HG03378 (cell line): ENCODE measurements at regions not wholly inside any gene's neighbourhood (a gene's known extent, or its start where the extent isn't known, plus 50 kb on each side); places are given as distances from the start of the nearest gene placed in this dataset.

Experiments used
- ATAC-seq: cut with Tn5 transposase; IDR thresholded peaks from one replicate; pipeline ENCODE4 v1.9.1; 2021; ENCODE audit warnings: mild to moderate bottlenecking, moderate library complexity; ENCODE audit not compliant: unreplicated experiment

DNA sequence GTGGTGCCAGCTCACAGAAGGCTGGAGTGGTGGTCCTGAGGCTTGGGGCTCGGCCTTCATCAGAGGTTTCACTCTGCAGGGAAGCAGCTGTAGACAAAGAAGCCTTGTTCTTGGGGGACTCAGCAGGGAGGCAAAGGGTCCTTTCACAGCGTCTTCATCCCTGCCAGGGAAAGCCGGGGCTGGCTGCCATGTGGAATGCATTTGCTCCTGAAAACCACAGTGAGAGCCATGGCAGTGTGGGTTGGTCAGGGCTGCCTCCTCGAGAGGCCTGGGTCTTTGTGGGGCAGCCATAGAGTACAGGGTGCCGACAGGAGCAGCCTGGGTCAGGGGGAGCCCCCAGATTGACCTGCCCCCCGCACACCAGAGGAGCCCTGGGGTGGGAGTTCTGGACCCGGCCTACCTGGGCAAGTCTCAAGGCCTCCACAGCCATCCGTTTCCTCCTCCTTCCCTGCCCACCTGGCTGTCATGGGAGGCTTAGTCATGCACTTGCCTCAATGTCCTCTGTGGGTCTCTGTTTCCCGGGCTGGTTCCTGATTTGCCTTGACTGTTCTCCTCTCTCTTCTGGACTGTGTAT, 144.0 kb downstream of the CDC5L start:
- ATAC-seq, result no peak

DNA sequence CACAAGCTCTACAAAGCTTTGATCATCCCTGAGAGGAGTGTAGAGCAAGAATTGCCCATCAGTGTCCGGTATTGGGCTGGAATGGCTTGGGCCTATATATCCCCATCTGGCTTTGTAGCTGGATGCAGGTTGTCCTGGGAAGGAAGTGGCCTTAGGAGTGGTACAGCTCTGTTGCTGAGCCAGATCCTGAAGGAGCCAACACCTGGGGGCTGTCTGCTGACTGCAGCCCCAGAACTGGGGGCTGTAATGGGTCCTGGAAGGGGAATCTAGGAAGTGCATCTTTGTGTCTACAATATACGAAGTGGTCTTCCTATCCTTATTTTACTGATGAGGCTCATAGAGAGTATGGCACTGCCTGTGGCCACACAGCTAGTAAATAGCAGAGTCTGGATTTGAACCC, 145.9 kb downstream of the CDC5L start:
- ATAC-seq, result no peak

DNA sequence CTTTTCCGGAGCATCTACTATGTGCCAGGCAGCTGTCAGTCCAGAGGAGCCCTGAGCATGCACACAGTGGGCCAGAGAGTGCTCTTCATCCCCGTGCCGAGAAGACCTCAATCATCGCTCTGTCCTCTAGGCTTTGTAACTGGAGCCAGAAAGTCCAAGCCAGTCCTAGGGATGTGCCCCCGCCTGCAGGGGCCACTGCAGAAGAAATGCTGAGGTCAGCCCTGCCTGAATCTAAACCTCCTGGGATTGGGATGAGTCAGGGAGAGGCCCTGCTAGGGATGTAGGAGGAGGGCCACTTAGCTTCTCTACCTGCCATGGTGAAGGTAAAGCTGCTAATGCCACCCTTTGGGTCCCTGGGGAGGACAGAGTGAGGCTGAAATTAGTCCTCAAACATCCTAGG, 146.8 kb downstream of the CDC5L start:
- no peak for ATAC-seq

DNA sequence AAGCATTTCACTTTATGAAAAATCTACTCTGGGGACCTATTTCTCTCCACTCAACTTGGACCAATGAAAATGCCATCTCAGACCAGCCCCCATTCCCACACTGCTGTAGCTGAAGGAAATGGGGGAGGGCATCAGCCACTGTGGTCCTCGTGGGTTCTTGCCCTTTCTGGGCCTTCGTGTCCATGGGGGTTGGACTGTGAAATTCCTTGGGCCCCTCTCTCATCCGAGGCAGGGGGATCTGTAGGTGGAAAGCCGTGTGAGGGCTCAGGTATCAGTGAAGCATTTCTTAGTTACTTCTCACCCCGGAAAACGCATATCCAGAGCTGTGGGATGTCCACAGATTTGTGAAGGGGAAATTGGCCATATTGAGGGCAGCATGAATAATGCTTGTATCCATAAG, 147.9 kb downstream of the CDC5L start:
- ATAC-seq, result no peak

DNA sequence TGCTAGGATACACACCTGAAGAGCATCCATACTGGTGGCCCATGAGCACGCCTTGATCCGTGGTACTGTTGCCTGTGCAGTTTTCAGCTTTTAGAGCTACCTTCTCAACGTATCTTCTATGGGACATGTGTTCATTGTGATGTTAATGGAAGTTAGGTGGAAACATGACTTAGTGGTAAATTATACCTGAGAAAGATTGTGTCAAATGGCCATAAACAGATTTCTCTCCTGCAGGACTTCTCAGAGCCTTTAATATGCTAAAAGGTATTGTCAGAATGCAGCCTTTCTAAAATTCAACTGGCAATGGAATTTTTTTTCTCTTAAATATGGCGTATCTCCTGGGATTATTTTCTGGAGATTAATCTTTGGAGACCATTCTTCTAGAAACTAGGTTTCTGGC, 148.5 kb downstream of the CDC5L start:
- ATAC-seq, result no peak

DNA sequence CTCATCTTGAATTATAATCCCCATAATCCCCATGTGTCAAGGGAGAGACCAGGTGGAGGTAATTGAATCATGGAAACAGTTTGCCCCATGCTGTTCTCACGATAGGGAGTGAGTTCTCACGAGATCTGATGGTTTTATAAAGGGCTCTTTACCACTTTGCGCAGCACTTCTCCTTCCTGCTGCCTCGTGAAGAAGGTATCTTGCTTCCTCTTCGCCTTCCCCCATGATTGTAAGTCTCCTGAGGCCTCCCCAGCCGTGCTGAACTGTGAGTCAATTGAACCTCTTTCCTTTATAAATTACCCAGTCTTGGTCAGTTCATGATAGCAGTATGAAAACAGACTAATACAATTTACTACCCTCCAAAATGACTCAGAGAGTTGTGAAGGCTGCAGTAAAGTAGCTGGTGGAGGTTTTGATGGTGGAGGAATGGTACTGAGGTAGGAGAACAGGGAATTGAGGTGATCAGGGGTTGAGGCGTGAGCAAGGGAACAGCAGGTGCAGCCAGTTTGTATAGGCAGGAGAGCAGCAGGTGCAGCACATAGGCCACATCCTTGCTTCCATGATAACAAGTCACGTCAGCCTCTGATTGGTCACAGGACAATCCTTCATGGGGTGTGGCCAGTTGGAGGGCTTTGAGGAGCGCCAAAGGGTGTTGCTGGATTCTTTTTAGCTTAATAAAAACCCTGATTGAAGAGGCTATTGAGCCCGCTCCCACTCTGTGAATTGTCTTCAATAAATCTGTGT, 150.0 kb downstream of the CDC5L start:
- ATAC-seq, result no peak

DNA sequence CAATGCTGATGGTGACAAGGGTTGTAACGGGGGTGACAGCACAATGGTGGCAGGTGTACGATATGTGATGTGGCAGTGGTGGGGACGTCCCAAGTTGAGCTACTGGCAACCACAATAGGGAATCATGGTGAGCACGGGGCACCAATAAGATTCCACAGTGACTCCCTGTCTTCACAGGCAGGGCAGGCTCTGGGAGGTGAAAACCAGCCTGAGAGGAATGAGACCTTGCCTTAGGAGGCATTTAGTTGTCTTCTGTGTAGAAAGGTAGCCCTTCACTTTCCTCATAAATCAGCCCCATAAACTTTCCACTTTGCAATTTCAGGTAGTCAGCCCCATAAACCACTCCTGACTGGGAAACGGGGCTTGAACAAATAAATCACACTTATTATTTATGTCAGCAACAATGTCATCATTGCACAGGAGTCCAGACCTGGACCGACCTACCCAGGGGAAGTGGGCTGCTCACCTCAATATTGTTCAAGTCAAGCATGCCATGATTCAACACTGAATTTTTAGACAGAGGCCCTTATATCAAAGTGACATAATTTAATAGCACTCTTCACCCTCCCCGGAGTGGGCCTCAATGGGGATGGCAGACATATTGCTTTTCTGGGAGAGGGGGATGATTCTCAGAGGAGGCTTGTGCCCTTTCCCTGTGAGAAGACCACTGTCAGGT, 150.8 kb downstream of the CDC5L start:
- no peak for ATAC-seq

DNA sequence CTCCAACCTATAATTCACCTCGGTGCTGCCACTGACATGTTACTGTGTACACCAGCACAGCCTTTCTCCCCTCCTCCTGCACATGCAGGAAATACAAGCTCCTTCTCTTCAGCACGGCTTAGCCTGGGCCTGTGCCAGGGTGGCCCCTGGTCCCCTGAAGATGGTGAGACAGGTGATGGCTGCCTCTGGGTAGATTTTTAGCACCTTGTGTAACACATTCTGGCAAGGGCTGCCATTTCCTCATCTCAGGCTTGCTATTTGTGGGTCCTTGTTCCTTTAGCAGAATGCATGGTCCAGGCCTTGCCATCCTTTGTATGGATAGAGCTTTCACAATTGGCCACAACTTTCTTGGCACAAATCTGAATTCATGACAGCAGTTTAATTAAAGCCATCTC, 151.3 kb downstream of the CDC5L start:
- no peak for ATAC-seq

DNA sequence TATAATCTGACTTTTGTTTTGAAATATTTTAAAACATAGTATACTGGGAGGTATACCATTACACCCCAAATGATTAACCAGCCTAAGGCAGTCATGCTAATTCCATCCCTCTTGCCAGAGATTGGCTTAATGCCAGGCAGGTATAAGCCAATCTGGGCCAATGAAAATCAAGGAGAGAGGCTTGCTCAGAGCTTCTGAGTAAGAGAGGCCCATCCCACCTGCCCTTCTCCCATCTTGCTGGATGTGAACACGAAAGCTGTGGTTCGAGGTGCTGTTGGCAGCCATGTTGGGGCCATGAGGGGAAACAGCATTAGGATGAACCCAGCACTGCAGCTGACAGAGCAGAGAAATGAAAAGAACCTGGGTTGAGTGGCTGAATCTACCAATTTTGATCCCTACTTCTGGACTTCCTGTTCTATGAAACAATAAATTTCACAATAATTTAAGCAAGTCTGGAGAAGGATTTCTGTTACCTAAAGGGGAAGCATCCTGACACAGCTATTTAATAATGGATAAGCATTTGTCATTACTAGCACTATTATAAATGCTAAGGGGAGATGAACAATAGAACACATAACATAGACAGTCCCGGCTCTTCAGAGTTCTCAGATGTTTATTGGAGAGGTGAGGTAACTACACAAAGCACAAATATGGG, 152.3 kb downstream of the CDC5L start:
- no peak for ATAC-seq

DNA sequence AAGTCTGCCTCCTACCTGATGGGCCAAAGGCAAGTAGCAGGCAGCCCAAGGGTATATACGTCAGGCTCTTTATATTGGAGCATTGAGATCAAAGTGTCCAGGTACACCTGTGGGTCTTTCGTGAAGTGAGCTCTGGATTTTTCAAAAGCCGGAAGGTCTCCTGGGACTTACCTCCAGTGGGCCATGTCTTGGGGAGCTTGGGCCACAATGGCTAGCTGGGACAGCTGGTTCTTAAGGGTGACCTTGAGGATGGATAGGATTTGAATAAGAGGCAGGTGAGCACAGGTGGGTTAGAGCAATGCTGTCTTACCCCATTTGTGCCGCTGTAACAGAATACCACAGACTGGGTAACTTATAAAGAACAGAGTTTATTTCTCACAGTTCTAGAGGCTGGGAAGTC, 153.4 kb downstream of the CDC5L start:
- no peak for ATAC-seq

DNA sequence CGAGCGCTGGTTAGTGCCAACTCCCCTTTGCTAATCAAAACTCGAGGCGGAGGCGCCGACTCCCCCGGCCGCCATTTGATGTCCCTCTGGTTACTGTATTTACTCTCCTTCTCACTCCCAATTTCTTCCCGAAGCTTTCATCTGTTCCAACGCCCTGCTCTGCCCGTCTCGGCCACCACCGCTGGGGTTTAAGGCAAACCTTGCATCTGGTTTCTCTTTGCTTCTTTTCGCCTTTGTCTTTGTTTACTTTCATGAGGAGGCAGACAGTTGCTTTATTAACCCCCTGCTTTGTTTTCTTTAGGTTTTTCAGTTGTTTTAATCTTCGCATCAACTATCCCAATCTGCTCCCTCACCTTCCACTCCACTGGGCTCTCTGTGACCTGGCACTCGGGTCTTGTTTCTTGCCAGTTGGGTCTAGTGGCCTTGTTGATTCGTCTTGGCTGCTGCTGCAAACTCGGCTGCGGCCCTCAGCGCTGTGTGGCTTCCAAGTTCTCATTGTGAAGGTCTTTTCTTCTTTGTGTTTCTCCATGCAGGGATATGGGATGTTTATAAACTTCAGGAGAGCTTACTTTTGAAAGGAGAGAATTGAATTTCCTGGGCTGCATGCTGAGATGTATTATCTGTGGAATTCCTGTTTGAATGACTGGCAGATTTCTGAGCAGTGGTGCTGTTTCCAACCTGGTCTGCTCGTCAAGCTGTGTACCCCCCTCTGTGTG, 155.1 kb downstream of the CDC5L start:
- ATAC-seq, result no peak

DNA sequence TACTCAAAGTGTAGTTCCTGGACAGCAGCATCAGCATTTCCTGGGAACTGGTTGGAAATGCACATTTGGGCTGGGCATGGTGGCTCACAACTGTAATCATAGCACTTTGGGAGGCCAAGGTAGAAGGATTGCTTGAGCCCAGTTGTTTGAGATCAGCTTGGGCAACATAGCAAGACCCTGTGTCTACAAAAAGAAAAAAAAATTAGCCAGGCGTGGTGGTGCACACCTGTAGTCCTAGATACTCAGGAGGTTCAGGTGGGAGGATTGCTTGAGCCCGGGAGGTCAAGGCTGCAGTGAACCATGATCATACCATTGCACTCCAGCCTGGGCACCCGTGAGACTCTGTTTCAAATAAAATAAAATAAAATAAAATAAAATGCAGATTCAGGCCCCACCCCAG, 156.2 kb downstream of the CDC5L start:
- no peak for ATAC-seq

DNA sequence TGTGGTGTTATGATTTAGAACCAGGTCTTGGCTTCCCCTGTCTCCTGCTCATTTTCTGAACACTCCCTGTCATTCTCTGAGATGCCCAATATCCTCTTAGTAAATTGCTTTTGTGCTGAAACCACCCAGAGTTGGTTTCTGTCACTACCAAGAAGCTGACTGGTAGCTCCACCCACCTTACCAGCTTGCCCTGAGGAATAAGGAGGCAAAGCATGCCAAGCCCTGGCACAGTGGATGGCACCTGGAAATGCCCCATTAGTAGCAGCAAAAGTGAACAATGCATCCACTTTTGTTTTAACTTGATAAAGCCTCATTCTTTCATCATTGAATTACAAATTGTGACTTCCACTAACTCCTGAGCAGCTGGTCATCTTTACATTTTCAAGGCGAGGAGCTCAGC, 157.7 kb downstream of the CDC5L start:
- no peak for ATAC-seq

DNA sequence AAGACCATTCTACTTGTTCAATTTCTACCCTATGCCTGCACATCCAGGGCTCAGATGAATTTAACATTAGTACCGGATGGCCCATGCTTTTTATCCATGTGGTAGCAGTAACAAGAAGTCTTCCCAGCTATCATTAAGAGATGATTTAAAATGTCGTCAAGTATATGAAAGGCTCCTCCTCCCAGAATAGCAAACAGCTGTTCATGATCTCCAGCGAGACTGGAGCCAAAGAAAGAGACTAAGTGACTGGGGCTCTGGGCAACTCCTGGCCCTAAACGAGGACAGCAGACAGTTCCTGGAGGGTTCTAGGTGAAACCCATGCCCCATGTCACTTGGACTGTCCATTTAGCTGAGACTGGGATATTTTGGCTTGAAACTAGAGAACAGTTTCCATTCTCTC, 160.8 kb downstream of the CDC5L start:
- no peak for ATAC-seq

DNA sequence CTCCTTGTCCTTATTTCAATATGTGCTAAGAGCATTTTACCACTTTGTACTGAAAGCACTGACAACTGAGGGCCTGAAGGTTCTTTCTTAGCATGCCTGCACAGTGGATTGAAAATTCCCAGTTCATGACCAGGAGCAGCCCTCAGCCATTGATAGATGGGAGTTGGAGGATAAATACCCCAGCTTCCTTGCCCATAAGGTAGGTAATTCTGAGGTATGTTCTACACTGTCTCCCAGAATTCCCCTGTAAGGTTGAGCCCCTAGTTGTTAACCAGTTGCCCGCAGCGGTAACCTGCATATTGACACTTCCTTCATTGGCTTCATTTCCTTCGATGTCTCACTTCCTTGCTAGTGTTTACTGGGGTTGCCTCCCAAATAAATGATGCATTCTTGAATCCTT, 162.0 kb downstream of the CDC5L start:
- ATAC-seq, result no peak

DNA sequence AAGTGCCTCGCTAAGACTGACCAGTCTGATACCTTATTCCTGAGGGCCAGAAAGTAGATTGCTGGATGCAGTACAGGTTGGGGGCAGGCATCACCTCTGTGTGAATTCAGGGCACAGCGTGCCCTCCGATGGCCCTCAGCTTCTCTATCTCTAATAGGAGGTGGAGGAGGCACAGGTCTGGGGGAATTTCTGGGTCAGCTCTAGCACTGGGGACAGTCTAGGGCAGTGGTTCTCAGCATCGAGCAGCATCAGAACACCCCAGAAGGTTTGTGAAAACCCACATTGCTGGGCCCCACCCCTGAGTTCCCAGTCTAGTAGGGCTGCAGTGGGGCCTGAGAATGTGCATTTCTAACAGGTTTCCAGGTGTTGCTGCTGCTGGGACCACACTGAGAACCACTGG, 166.7 kb downstream of the CDC5L start:
- ATAC-seq, result no peak

DNA sequence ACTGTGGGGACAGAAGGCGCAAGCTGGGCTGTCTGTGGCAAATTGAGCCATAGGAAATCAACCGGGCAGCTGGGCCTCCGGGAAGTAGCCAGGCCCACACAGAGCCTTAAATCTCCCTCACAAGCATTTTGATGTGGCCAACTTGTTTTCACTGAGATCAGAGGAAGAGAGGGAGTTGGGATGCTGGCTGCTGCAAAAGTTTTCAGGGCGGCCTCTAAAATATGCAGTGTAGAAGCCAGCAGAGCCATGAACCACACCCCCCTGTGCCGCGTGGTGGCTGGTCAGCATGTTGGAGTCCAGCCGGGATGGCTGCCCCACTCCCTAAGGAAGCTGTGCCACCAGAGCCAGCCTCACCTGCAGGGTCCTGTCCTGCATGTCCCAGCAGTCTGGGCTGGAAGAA, 167.4 kb downstream of the CDC5L start:
- no peak for ATAC-seq

DNA sequence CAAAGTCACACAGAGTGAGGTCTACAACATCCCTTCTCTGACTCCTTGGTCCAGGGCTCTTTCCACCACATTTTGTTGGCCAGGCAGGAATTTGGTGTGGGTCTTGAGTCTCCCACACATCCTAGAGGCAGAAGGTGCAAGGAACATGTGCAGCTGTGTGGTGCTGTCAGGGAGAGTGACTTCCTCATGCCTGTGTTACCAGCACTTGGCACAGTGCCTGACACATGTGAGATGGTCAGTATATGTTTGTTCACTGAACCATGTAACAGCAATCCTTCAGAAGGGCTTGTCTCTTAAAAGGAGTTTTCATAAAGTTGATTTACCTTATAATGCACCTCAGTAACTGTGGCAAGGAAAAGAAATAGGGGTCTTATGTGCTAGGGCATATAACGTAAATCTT, 168.5 kb downstream of the CDC5L start:
- no peak for ATAC-seq

DNA sequence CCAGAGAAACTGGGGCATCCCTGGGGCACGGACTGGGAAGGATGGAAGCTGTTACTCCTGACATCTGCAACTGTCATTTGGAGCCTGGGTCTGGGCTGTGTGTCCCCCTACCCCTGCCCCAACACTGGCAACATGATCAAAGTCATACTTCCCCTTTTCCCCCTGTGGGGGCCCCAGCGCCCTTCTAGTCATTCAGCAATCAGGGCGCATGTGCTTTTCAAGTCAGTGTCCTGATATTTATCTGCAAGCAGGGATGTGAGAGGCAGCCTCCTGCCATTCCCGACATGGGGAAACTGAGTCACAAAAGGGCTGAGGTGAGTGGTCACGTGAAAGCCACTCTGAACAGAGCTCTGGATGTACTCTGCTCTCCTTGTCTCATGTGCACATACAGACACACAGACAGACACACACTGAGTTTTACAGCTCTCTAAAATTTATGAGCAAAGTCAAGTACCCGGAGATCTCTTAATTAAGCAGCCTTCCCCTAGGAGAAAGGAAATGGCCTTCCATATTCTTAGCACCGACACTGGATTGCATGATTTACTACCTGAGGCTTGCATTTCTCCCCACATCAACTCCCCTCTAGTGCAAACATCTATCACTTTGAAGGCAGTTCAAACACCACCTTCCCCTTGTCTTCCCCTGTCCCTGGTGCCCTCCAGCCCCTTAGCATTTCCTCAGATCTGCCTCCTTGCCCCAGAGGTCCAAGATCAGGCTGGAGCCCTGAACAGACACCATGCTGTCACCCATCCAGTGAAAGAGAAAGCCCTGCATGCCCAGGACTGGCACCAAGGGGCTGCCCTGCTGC, 170.7 kb downstream of the CDC5L start:
- ATAC-seq, result no peak

DNA sequence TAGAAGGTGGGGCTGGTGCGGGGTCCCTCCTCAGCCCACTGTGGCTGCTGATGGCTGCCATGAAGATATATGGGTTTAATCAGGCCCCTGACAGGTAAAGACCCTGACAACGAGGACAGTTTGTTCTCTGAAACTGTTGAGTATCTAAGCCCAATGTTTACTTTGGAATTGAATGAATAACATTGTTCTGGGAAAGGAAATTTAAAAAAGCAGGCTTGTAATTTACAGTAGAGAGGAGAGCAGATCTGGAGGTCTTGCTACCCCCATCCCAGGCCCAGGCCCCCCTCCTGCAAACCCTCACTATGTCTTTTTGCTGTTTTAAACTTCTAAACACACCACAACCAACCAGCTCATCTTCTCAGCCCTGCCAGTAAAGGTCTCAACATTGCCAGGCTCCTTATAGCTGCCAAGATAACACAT, 171.3 kb downstream of the CDC5L start:
- no peak for ATAC-seq
